ENCODE measurements at regions not wholly inside any gene's neighbourhood (a gene's known extent, or its start where the extent isn't known, plus 50 kb on each side); places are given as distances from the start of the nearest gene placed in this dataset.

- no peak for DNase-seq
These were observed 203.8 kb upstream of the SIX2 start for GRCh38 chr2:45212953-45213635.

- no peak for DNase-seq
These were observed 202.4 kb upstream of the SIX2 start for GRCh38 chr2:45211636-45212035.

- DNase-seq: no peak
These were observed 201.4 kb upstream of the SIX2 start for GRCh38 chr2:45210462-45211195.

- DNase-seq: no peak
These were observed 200.6 kb upstream of the SIX2 start for GRCh38 chr2:45209875-45210274.

GRCh38 chr2:45209302-45209701 lies 200.1 kb upstream of the SIX2 start:
- DNase-seq: no peak

- no peak for DNase-seq
These were observed 197.8 kb upstream of the SIX2 start for GRCh38 chr2:45207101-45207500.

- no peak for DNase-seq
These were observed 196.7 kb upstream of the SIX2 start for GRCh38 chr2:45205985-45206384.

GRCh38 chr2:45205480-45205879 lies 196.2 kb upstream of the SIX2 start:
- no peak for DNase-seq

GRCh38 chr2:45203400-45203799 lies 194.1 kb upstream of the SIX2 start:
- DNase-seq: no peak

GRCh38 chr2:45199973-45200372 lies 190.7 kb upstream of the SIX2 start:
- no peak for DNase-seq

- DNase-seq: no peak
These were observed 186.7 kb upstream of the SIX2 start for GRCh38 chr2:45195916-45196315.

- DNase-seq: no peak
These were observed 185.3 kb upstream of the SIX2 start for GRCh38 chr2:45194596-45194995.

- DNase-seq: no peak
These were observed 184.3 kb upstream of the SIX2 start for GRCh38 chr2:45193581-45193980.

GRCh38 chr2:45192991-45193390 lies 183.7 kb upstream of the SIX2 start:
- DNase-seq: no peak

GRCh38 chr2:45192481-45192880 lies 183.2 kb upstream of the SIX2 start:
- DNase-seq: no peak

GRCh38 chr2:45191976-45192375 lies 182.7 kb upstream of the SIX2 start:
- no peak for DNase-seq

- no peak for DNase-seq
These were observed 182.1 kb upstream of the SIX2 start for GRCh38 chr2:45191146-45191863.

GRCh38 chr2:45190481-45190942 lies 181.3 kb upstream of the SIX2 start:
- no peak for DNase-seq

- no peak for DNase-seq
These were observed 175.4 kb upstream of the SIX2 start for GRCh38 chr2:45184606-45185005.

- DNase-seq: no peak
These were observed 173.5 kb upstream of the SIX2 start for GRCh38 chr2:45182667-45183295.

GRCh38 chr2:45180779-45181178 lies 171.5 kb upstream of the SIX2 start:
- DNase-seq: no peak

All from hypothalamus (tissue), 51 donors.